Uterus (tissue), 2 donors: ENCODE measurements at regions not wholly inside any gene's neighbourhood (a gene's known extent, or its start where the extent isn't known, plus 50 kb on each side); places are given as distances from the start of the nearest gene placed in this dataset.

ENCODE experiments used
- POLR2A ChIP-seq, 2 donors: fragments of 450-650 bp; IDR thresholded peaks; one replicate each; pipeline ENCODE4 v1.6.1; 2016; ENCODE audit warnings: antibody characterized with exemption in 2 of 2, mild to moderate bottlenecking in 1 of 2, moderate library complexity in 1 of 2
- TF ChIP-seq, protein P1 (sequence below), 4 experiments: fragments of 200-600 bp in 2 of 4; fragments of 450-650 bp in 2 of 4; sonication (generic) in 2 of 4; IDR thresholded peaks; one replicate each; pipeline ENCODE4 v1.5.1; 2016 to 2019; ENCODE audit warnings: antibody characterized with exemption in 4 of 4, mild to moderate bottlenecking in 2 of 4, moderate library complexity in 1 of 4

DNA sequence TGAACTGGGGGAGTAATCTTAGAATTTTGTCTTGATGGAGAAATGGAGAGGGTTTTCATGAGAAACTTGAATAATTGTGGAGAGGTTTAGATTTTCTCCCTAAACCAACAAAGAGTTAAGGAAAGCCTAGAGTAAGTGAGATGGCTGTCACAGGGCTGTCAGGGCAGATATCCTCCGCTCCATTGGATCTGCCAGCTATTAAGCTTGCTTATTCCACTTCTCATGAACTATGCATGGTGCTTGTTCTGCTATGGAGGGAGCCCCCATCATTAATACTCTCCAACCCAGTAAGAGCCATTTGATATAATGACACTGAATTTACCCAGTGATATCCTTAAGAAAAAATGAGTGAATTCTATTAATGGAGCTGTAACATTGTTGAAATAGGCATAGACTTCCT is 342.8 kb upstream of the MTNR1B start:
- TF ChIP-seq, protein P1, sequence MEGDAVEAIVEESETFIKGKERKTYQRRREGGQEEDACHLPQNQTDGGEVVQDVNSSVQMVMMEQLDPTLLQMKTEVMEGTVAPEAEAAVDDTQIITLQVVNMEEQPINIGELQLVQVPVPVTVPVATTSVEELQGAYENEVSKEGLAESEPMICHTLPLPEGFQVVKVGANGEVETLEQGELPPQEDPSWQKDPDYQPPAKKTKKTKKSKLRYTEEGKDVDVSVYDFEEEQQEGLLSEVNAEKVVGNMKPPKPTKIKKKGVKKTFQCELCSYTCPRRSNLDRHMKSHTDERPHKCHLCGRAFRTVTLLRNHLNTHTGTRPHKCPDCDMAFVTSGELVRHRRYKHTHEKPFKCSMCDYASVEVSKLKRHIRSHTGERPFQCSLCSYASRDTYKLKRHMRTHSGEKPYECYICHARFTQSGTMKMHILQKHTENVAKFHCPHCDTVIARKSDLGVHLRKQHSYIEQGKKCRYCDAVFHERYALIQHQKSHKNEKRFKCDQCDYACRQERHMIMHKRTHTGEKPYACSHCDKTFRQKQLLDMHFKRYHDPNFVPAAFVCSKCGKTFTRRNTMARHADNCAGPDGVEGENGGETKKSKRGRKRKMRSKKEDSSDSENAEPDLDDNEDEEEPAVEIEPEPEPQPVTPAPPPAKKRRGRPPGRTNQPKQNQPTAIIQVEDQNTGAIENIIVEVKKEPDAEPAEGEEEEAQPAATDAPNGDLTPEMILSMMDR (IDR thresholded peaks at IDR 0.05) = no peak
- no peak for TF ChIP-seq POLR2A (IDR thresholded peaks at IDR 0.05)
